ENCODE measurements at regions not wholly inside any gene's neighbourhood (a gene's known extent, or its start where the extent isn't known, plus 50 kb on each side); places are given as distances from the start of the nearest gene placed in this dataset.
"Not testable (repeated sequence)": the region's sequence is repeated elsewhere in the genome, so short reads cannot be mapped to it uniquely, and the experiment has no call there.

GRCh38 chr1:70826428-70826827, 221.2 kb downstream of the PTGER3 start:
- no peak for DNase-seq
- no peaks in the 10 kb centered on the region for H3K4me1 ChIP-seq
- TF ChIP-seq POLR2A (IDR thresholded peaks at IDR 0.05) (no peak), CTCF (IDR thresholded peaks at IDR 0.05) (no peak)
- no peak overlapping the region for H3K27ac ChIP-seq
- intact Hi-C loops (cut with DNase I; ENCODE audit: low total_unique reads): no loop called here
- no peaks in the 10 kb centered on the region for H3K36me3 ChIP-seq (ENCODE audit: low read depth, missing control alignments)
- no peak overlapping the region for H3K4me3 ChIP-seq
- WGBS, 2 donors: 95 to 100% methylated on average over 3 of the region's 3 CpGs
- H3K9me3 ChIP-seq: no peaks in the 10 kb centered on the region
- no peaks in the 10 kb centered on the region for H3K27me3 ChIP-seq

DNA sequence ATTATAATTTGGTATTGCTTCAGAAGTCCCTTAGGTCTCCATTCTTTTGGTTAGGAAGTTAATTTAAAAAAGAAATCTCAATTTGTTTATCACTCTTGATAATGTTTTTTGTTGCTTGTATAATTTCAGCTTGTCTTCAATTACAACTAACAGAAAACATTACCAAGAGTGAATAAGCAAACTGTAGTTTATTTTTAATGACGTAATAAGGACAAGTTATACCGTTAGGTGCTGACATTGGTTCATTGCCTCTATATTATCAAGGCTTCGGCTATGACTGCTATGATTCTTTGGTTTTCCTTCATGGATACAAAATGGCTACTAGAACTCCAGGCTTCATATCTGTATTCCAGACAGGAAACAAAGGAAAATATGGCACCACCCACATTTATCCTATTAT, 220.6 kb downstream of the PTGER3 start:
- Histone ChIP-seq H3K36me3 (ENCODE audit: low read depth, missing control alignments) (no peaks in the 10 kb centered on the region), H3K27me3 (no peaks in the 10 kb centered on the region), H3K9me3 (no peaks in the 10 kb centered on the region), H3K27ac (no peak overlapping the region), H3K4me1 (no peaks in the 10 kb centered on the region), H3K4me3 (no peak overlapping the region)
- WGBS, 2 donors: 92 to 93% methylated on average over 3 of the region's 3 CpGs
- DNase-seq: no peak
- intact Hi-C loops (cut with DNase I; ENCODE audit: low total_unique reads): no loop called here
- TF ChIP-seq CTCF (IDR thresholded peaks at IDR 0.05): no peak
- no peak for TF ChIP-seq POLR2A (IDR thresholded peaks at IDR 0.05)

DNA sequence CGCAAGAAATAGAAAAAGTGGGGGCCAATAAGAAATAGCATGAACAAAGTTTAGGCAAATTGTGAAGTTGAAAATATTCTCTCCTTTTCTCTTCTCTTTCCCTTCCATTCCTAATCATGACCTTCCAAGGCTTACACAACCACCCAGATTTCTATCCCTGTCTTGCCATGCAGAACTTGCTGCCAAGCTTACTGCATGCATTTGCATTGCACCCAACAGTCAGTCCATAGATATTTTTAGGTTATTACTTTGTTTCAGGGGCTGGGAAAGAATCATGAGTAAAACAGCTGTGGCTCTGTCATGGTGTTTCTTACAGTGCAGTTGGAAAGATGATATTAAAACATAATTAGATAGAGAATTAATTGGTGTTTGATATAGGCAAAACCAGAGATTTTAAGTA, 219.4 kb downstream of the PTGER3 start:
- Histone ChIP-seq H3K4me3 (no peak overlapping the region), H3K27ac (no peak overlapping the region), H3K9me3 (no peaks in the 10 kb centered on the region), H3K36me3 (ENCODE audit: low read depth, missing control alignments) (no peaks in the 10 kb centered on the region), H3K4me1 (no peaks in the 10 kb centered on the region), H3K27me3 (no peaks in the 10 kb centered on the region)
- no peak for DNase-seq
- intact Hi-C loops (cut with DNase I; ENCODE audit: low total_unique reads): no loop called here
- TF ChIP-seq POLR2A (IDR thresholded peaks at IDR 0.05): no peak
- no peak for TF ChIP-seq CTCF (IDR thresholded peaks at IDR 0.05)
- 79 to 85% methylated on average over 1 of the region's 1 CpG for WGBS, 2 donors

DNA sequence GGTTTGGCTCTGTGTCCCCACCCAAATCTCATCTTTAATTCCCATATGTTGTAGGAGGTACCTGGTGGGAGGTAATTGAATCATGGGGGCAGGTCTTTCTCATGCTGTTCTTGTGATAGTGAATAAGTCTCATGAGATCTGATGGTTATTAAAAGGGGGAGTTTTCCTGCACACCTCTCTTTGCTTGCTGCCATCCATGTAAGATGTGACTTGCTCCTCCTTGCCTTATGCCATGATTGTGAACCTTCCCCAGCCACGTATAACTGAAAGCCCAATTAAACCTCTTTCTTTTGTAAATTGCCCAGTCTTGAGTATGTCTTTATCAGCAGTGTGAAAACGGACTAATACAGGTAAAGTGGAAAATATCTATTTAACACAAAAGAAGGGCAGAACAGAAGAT, 213.3 kb downstream of the PTGER3 start:
- H3K27ac ChIP-seq; H3K9me3 ChIP-seq; H3K27me3 ChIP-seq; H3K36me3 ChIP-seq (ENCODE audit: low read depth, missing control alignments); DNase-seq; H3K4me1 ChIP-seq; H3K4me3 ChIP-seq; intact Hi-C loops (cut with DNase I; ENCODE audit: low total_unique reads): not testable (repeated sequence)
- WGBS, 2 donors: 77 to 87% methylated on average over 2 of the region's 2 CpGs

- no peaks in the 10 kb centered on the region for H3K27me3 ChIP-seq
- no peaks in the 10 kb centered on the region for H3K36me3 ChIP-seq (ENCODE audit: low read depth, missing control alignments)
- DNase-seq: no peak
- intact Hi-C loops (cut with DNase I; ENCODE audit: low total_unique reads): no loop called here
- 62 to 71% methylated on average over 1 of the region's 1 CpG for WGBS, 2 donors
- no peaks in the 10 kb centered on the region for H3K9me3 ChIP-seq
- no peaks in the 10 kb centered on the region for H3K4me1 ChIP-seq
- H3K27ac ChIP-seq: no peak overlapping the region
- TF ChIP-seq POLR2A (IDR thresholded peaks at IDR 0.05) (no peak), CTCF (IDR thresholded peaks at IDR 0.05) (no peak)
- no peak overlapping the region for H3K4me3 ChIP-seq
These were observed 211.2 kb downstream of the PTGER3 start for GRCh38 chr1:70836456-70836855.
